ENCODE measurements at regions not wholly inside any gene's neighbourhood (a gene's known extent, or its start where the extent isn't known, plus 50 kb on each side); places are given as distances from the start of the nearest gene placed in this dataset.

DNA sequence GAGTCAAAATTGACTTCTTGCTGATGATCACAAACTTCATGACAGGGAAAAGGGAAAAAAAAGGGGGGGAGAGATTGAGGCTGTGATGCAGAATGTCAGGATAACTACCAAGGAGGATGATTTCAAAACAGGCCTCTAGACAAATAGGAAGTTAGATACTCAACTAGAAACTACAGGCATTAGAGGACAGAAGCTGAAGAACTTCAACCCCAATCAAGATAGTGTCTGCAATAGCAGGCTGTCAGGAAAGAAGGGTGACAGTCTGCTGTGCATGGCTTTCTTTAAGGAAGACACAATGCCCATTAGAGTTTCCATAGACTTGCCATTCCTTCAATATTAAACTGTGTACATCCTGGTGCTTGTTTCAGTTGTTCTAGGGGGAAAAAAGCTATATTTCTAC lies 257.2 kb downstream of the TTLL7 start:
- Histone ChIP-seq H3K4me3 (no peak overlapping the region), H3K27ac (no peak overlapping the region), H3K27me3 (no peaks in the 10 kb centered on the region), H3K4me1 (no peaks in the 10 kb centered on the region), H3K36me3 (no peaks in the 10 kb centered on the region), H3K9me3 (no peaks in the 10 kb centered on the region)
- no peak for DNase-seq
- intact Hi-C loops (cut with DNase I; ENCODE audit: low total_unique reads): no loop called here
- no peak for TF ChIP-seq POLR2AphosphoS5 (IDR thresholded peaks at IDR 0.05)
- TF ChIP-seq, protein P1, sequence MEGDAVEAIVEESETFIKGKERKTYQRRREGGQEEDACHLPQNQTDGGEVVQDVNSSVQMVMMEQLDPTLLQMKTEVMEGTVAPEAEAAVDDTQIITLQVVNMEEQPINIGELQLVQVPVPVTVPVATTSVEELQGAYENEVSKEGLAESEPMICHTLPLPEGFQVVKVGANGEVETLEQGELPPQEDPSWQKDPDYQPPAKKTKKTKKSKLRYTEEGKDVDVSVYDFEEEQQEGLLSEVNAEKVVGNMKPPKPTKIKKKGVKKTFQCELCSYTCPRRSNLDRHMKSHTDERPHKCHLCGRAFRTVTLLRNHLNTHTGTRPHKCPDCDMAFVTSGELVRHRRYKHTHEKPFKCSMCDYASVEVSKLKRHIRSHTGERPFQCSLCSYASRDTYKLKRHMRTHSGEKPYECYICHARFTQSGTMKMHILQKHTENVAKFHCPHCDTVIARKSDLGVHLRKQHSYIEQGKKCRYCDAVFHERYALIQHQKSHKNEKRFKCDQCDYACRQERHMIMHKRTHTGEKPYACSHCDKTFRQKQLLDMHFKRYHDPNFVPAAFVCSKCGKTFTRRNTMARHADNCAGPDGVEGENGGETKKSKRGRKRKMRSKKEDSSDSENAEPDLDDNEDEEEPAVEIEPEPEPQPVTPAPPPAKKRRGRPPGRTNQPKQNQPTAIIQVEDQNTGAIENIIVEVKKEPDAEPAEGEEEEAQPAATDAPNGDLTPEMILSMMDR (IDR thresholded peaks at IDR 0.05): no peak
- TF ChIP-seq POLR2A (IDR thresholded peaks at IDR 0.05): no peak
- TF ChIP-seq EP300 (IDR thresholded peaks at IDR 0.05): no peak

- H3K4me3 ChIP-seq: no peak overlapping the region
- WGBS, 5 donors: 47 to 70% (median 54%) methylated on average over 2 of the region's 2 CpGs
Observed at GRCh38 chr1:83741348-83741747, 257.6 kb downstream of the TTLL7 start.

DNA sequence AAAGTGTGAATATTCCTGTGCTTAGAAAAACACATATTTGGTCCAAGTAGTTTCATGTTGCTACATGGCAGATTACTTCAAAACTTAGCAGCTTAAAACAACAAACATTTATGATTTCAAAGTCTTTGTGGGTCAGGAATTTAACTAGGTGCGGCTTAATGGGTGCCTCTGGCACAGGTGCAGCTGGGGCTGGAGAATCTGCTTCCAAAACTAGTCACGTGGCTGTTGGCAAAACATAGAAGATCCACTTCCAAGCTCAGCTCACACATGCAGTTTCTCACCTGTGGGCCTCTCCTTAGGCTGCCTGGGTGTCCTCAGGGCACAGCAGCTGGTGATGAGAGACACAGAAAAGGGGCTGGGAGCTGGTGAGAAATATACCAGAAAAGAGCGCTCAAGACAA lies 263.4 kb downstream of the TTLL7 start:
- TF ChIP-seq POLR2AphosphoS5 (IDR thresholded peaks at IDR 0.05) (no peak), POLR2A (IDR thresholded peaks at IDR 0.05) (no peak), EP300 (IDR thresholded peaks at IDR 0.05) (no peak)
- TF ChIP-seq, protein P1 (IDR thresholded peaks at IDR 0.05): no peak
- H3K36me3 ChIP-seq: no peaks in the 10 kb centered on the region
- no peaks in the 10 kb centered on the region for H3K9me3 ChIP-seq
- WGBS, 5 donors: 52 to 73% (median 54%) methylated on average over 3 of the region's 3 CpGs
- H3K27me3 ChIP-seq: no peaks in the 10 kb centered on the region
- H3K4me1 ChIP-seq: no peaks in the 10 kb centered on the region
- intact Hi-C loops (cut with DNase I; ENCODE audit: low total_unique reads): no loop called here
- no peak for DNase-seq
- no peak overlapping the region for H3K4me3 ChIP-seq
- H3K27ac ChIP-seq: no peak overlapping the region

More at GRCh38 chr1:83741348-83741747, 257.6 kb downstream of the TTLL7 start:
- intact Hi-C loops (cut with DNase I; ENCODE audit: low total_unique reads): no loop called here
- TF ChIP-seq POLR2A (IDR thresholded peaks at IDR 0.05): no peak
- no peak for TF ChIP-seq EP300 (IDR thresholded peaks at IDR 0.05)
- no peak for TF ChIP-seq POLR2AphosphoS5 (IDR thresholded peaks at IDR 0.05)
- TF ChIP-seq, protein P1 (IDR thresholded peaks at IDR 0.05): no peak
- Histone ChIP-seq H3K9me3 (no peaks in the 10 kb centered on the region), H3K27ac (no peak overlapping the region), H3K4me1 (no peaks in the 10 kb centered on the region), H3K36me3 (no peaks in the 10 kb centered on the region), H3K27me3 (no peaks in the 10 kb centered on the region)
- DNase-seq: no peak

DNA sequence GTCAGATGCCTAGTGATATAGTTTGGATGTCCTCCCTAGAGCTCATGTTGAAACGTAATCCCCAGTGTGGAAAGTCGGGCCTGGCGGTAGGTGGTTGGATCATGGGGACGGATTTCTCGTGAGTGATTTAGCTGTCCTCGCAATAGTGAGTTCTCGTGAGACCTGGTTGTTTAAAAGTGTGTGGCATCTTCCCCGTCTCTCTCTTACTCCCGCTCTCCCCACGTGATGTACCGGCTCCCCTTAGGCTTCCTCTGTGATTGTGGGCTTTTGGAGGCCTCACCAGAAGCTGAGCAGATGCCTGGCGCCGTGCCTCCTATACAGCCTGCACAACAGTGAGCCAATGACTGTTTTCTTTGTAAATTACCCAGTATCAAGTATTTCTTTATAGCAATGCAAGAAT lies 264.5 kb downstream of the TTLL7 start:
- H3K27me3 ChIP-seq: no peaks in the 10 kb centered on the region
- intact Hi-C loops (cut with DNase I; ENCODE audit: low total_unique reads): no loop called here
- WGBS, 5 donors: 90 to 95% (median 93%) methylated on average over 13 of the region's 13 CpGs

More for the DNA sequence above, 264.5 kb downstream of the TTLL7 start:
- Histone ChIP-seq H3K27ac (no peak overlapping the region), H3K9me3 (no peaks in the 10 kb centered on the region), H3K4me3 (no peak overlapping the region), H3K36me3 (no peaks in the 10 kb centered on the region), H3K4me1 (no peaks in the 10 kb centered on the region)
- TF ChIP-seq, protein P1 (IDR thresholded peaks at IDR 0.05): no peak
- DNase-seq: no peak

All from stomach (tissue), 8 donors.